Liver (tissue), 8 donors: ENCODE measurements at regions not wholly inside any gene's neighbourhood (a gene's known extent, or its start where the extent isn't known, plus 50 kb on each side); places are given as distances from the start of the nearest gene placed in this dataset.

Source experiments
- DNase-seq: peaks from one replicate; pipeline ENCODE4 v3.0.0-alpha.2; 2017; ENCODE audit warnings: low spot score
- H3K27ac ChIP-seq, 2 donors: one replicate each; pipeline ENCODE4 v1.7.0; 2013; ENCODE audit warnings: inconsistent platforms in 2 of 2, low read length in 2 of 2, control low read depth in 1 of 2, low read depth in 1 of 2, mild to moderate bottlenecking in 1 of 2
- H3K27me3 ChIP-seq, 4 donors: one replicate each; pipeline versions ENCODE4 v1.6.1 to v1.7.0; 2013; ENCODE audit warnings: low read length in 3 of 4, inconsistent platforms in 1 of 4, mild to moderate bottlenecking in 1 of 4, moderate library complexity in 1 of 4; ENCODE audit not compliant: control insufficient read depth in 4 of 4, insufficient read depth in 4 of 4
- H3K36me3 ChIP-seq, 4 donors: one replicate each; pipeline versions ENCODE4 v1.6.1 to v1.7.0; 2013; ENCODE audit warnings: low read length in 3 of 4, mild to moderate bottlenecking in 3 of 4, low read depth in 1 of 4, moderate library complexity in 1 of 4; ENCODE audit not compliant: control insufficient read depth in 4 of 4, insufficient read depth in 3 of 4
- H3K4me1 ChIP-seq, 4 donors: one replicate each; pipeline versions ENCODE4 v1.6.1 to v1.7.0; 2013; ENCODE audit warnings: low read length in 3 of 4, mild to moderate bottlenecking in 3 of 4, moderate library complexity in 1 of 4; ENCODE audit not compliant: control insufficient read depth in 4 of 4, insufficient read depth in 4 of 4
- H3K4me3 ChIP-seq, 3 donors: one replicate each; pipeline versions ENCODE4 v1.6.1 to v1.7.0; 2013; ENCODE audit warnings: low read length in 3 of 3, control low read depth in 1 of 3, low read depth in 1 of 3, mild to moderate bottlenecking in 1 of 3
- H3K9ac ChIP-seq, 2 donors: one replicate each; pipeline ENCODE4 v1.7.0; 2013; ENCODE audit warnings: low read length in 2 of 2, mild to moderate bottlenecking in 2 of 2, moderate library complexity in 2 of 2, control low read depth in 1 of 2, low read depth in 1 of 2
- H3K9me3 ChIP-seq, 4 donors: one replicate each; pipeline versions ENCODE4 v1.6.1 to v1.7.0; 2013; ENCODE audit warnings: low read length in 3 of 4; ENCODE audit not compliant: control insufficient read depth in 4 of 4
- CTCF ChIP-seq: fragments of 150-350 bp; IDR thresholded peaks from 2 replicates; pipeline ENCODE4 v1.5.1; 2017; ENCODE audit warnings: improper control_type of control experiment, low read depth, low read length; ENCODE audit not compliant: missing input control
- EGR1 ChIP-seq, 2 donors: IDR thresholded peaks; 2 replicates each; pipeline ENCODE4 v1.6.1; 2016 to 2018; ENCODE audit warnings: antibody characterized with exemption in 2 of 2, low read depth in 2 of 2
- FOXA1 ChIP-seq: IDR thresholded peaks from 2 replicates; pipeline ENCODE4 v1.6.1; 2016; ENCODE audit warnings: antibody characterized with exemption
- FOXA2 ChIP-seq: IDR thresholded peaks from 2 replicates; pipeline ENCODE4 v1.6.1; 2016; ENCODE audit warnings: antibody characterized with exemption
- GABPA ChIP-seq, 2 donors: IDR thresholded peaks in 1 of 2; conservative IDR thresholded peaks in 1 of 2; 2 replicates each; pipeline ENCODE4 v1.6.1; 2016; ENCODE audit warnings: antibody characterized with exemption in 2 of 2, mild to moderate bottlenecking in 1 of 2, moderate library complexity in 1 of 2
- HNF4G ChIP-seq: IDR thresholded peaks from 2 replicates; pipeline ENCODE4 v1.6.1; 2016; ENCODE audit warnings: antibody characterized with exemption
- JUND ChIP-seq, 2 donors: IDR thresholded peaks; 2 replicates each; pipeline ENCODE4 v1.6.1; 2016; ENCODE audit warnings: antibody characterized with exemption in 2 of 2
- NR2F2 ChIP-seq: IDR thresholded peaks from 2 replicates; pipeline ENCODE4 v1.6.1; 2016; ENCODE audit warnings: antibody characterized with exemption
- RAD21 ChIP-seq, 2 donors: IDR thresholded peaks; 2 replicates each; pipeline ENCODE4 v1.6.1; 2016; ENCODE audit warnings: antibody characterized with exemption in 2 of 2, mild to moderate bottlenecking in 2 of 2
- REST ChIP-seq: IDR thresholded peaks from 2 replicates; pipeline ENCODE4 v1.6.1; 2016; ENCODE audit warnings: antibody characterized with exemption, mild to moderate bottlenecking
- RXRA ChIP-seq, 2 donors: IDR thresholded peaks; 2 replicates each; pipeline ENCODE4 v1.6.1; 2017 to 2018; ENCODE audit warnings: antibody characterized with exemption in 2 of 2, mild to moderate bottlenecking in 1 of 2
- SP1 ChIP-seq: IDR thresholded peaks from 2 replicates; pipeline ENCODE4 v1.6.1; 2018; ENCODE audit warnings: antibody characterized with exemption, mild to moderate bottlenecking
- TAF1 ChIP-seq: conservative IDR thresholded peaks from 2 replicates; pipeline ENCODE4 v1.6.1; 2016; ENCODE audit warnings: antibody characterized with exemption, mild to moderate bottlenecking
- YY1 ChIP-seq: IDR thresholded peaks from 2 replicates; pipeline ENCODE4 v1.6.1; 2016; ENCODE audit warnings: antibody characterized with exemption, mild to moderate bottlenecking
- WGBS: extraction: QIAGEN DNeasy Blood & Tissue Kit; methylation state at CpG from one replicate; pipeline ENCODE4 v1.1.7; 2013; 5-methylcytosine and 5-hydroxymethylcytosine counted together
- TF ChIP-seq, protein P1 (sequence below): IDR thresholded peaks from 2 replicates; pipeline ENCODE4 v1.6.1; 2016; ENCODE audit warnings: antibody characterized with exemption
- TF ChIP-seq, protein P2 (sequence below): IDR thresholded peaks from 2 replicates; pipeline ENCODE4 v1.6.1; 2016; ENCODE audit warnings: antibody characterized with exemption
- TF ChIP-seq, protein P3 (sequence below): IDR thresholded peaks from 2 replicates; pipeline ENCODE4 v1.6.1; 2016; ENCODE audit warnings: antibody characterized with exemption
- donor health status: healthy.
- donor health status: healthy.
- donor health status: healthy.
- donor health status: healthy.
- donor health status: healthy.

DNA sequence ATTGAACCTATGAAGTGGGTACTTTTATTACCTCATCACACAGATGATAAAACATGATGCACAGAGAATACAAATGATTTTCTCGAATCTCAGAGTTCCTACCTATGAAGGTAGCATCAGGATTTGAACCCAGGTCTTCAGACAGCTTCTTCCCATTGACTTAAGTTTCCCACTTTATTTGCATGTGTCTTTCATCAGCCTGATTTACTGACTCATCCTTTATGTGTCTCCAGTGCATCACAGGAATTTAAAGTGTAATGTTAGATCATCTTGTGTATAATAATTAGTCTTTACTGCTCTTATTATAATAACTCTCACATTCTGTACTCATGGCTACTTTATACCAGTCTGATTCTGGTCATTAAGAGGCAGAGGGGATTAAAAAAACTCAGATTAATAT, 449.4 kb upstream of the SUCLG2 start:
- no peaks in the 10 kb centered on the region for H3K4me1 ChIP-seq
- H3K27ac ChIP-seq, result no peak overlapping the region
- WGBS, result 62% methylated on average over 1 of the region's 1 CpG
- H3K27me3 ChIP-seq, result no peaks in the 10 kb centered on the region
- no peak for DNase-seq
- H3K9me3 ChIP-seq, result peaks cover 0 to 5% (median 1%) of the 10 kb centered on the region in 4 donors
- TF ChIP-seq GABPA (IDR thresholded peaks at IDR 0.05 in 1 of 2, conservative IDR thresholded peaks at IDR 0.05 in 1 of 2), result no peak
- TF ChIP-seq, protein P1, sequence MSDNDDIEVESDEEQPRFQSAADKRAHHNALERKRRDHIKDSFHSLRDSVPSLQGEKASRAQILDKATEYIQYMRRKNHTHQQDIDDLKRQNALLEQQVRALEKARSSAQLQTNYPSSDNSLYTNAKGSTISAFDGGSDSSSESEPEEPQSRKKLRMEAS, result no peak
- TF ChIP-seq, protein P2, sequence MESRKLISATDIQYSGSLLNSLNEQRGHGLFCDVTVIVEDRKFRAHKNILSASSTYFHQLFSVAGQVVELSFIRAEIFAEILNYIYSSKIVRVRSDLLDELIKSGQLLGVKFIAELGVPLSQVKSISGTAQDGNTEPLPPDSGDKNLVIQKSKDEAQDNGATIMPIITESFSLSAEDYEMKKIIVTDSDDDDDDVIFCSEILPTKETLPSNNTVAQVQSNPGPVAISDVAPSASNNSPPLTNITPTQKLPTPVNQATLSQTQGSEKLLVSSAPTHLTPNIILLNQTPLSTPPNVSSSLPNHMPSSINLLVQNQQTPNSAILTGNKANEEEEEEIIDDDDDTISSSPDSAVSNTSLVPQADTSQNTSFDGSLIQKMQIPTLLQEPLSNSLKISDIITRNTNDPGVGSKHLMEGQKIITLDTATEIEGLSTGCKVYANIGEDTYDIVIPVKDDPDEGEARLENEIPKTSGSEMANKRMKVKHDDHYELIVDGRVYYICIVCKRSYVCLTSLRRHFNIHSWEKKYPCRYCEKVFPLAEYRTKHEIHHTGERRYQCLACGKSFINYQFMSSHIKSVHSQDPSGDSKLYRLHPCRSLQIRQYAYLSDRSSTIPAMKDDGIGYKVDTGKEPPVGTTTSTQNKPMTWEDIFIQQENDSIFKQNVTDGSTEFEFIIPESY, result no peak
- no peak for TF ChIP-seq SP1
- no peak overlapping the region for H3K4me3 ChIP-seq
- no peak overlapping the region for H3K9ac ChIP-seq
- H3K36me3 ChIP-seq, result no peaks in the 10 kb centered on the region

DNA sequence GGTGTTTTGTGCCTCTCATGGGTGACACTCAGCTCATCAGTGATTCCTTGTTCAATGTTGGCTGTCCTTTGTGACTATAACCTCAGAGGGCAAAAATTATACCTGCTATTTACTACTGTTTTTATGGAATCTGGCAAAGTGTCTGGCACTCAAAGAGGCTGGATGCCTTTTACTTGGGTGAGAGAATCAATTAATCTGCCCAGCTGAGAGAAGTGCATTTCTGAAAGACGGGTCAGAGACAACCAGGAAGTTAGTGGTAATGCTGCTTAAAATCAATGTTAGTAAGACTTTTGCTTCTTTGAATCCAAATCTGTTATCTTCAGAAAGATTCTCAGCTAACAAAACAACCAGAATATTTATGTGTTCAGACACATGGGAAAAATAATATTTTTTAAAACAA, 436.2 kb upstream of the SUCLG2 start:
- Histone ChIP-seq H3K36me3 (no peaks in the 10 kb centered on the region), H3K4me3 (no peak overlapping the region), H3K27me3 (no peaks in the 10 kb centered on the region), H3K9me3 (no peaks in the 10 kb centered on the region), H3K4me1 (no peaks in the 10 kb centered on the region), H3K9ac (no peak overlapping the region), H3K27ac (no peak overlapping the region)
- TF ChIP-seq CTCF (no peak), REST (no peak), FOXA2 (no peak), HNF4G (no peak), SP1 (no peak), NR2F2 (no peak), FOXA1 (no peak), RAD21 (IDR thresholded peaks at IDR 0.05) (no peak), RXRA (IDR thresholded peaks at IDR 0.05) (no peak), EGR1 (IDR thresholded peaks at IDR 0.05; ENCODE audit: low read depth in 2 of 2) (no peak), JUND (IDR thresholded peaks at IDR 0.05) (no peak), TAF1 (no peak), GABPA (IDR thresholded peaks at IDR 0.05 in 1 of 2, conservative IDR thresholded peaks at IDR 0.05 in 1 of 2) (no peak), YY1 (no peak)
- TF ChIP-seq, protein P1, result no peak
- TF ChIP-seq, protein P2, result no peak
- TF ChIP-seq, protein P3, sequence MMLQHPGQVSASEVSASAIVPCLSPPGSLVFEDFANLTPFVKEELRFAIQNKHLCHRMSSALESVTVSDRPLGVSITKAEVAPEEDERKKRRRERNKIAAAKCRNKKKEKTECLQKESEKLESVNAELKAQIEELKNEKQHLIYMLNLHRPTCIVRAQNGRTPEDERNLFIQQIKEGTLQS, result no peak
- 61% methylated on average over 1 of the region's 1 CpG for WGBS
- DNase-seq, result no peak
